GM04503 (cell line): ENCODE measurements at regions not wholly inside any gene's neighbourhood (a gene's known extent, or its start where the extent isn't known, plus 50 kb on each side); places are given as distances from the start of the nearest gene placed in this dataset.

ENCODE experiments used
- DNase-seq: peaks from one replicate; pipeline ENCODE4 v3.0.0-alpha.2; 2012; ENCODE audit warnings: low read depth

DNA sequence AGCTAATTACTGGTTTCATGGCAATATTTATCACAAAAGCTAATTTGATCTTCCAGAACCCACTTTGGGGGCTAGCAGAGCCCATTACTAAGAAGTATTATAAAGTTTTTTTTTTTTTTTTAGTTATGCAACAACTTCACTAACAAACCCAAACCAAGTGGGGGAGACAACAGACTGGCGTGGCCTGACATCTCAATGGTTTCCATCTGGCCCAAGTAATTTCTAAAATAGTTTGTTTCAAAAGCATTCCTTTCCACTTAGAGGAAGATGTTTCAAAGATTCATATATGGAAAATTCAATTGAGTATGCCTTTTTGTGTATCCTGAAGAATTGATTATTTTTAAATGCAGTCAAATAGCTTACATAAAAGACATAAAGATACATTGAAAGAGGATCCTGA lies 367.1 kb downstream of the HRH4 start:
- DNase-seq: no peak

- no peak for DNase-seq
Observed at GRCh38 chr18:24831081-24831480, 370.6 kb downstream of the HRH4 start.

DNA sequence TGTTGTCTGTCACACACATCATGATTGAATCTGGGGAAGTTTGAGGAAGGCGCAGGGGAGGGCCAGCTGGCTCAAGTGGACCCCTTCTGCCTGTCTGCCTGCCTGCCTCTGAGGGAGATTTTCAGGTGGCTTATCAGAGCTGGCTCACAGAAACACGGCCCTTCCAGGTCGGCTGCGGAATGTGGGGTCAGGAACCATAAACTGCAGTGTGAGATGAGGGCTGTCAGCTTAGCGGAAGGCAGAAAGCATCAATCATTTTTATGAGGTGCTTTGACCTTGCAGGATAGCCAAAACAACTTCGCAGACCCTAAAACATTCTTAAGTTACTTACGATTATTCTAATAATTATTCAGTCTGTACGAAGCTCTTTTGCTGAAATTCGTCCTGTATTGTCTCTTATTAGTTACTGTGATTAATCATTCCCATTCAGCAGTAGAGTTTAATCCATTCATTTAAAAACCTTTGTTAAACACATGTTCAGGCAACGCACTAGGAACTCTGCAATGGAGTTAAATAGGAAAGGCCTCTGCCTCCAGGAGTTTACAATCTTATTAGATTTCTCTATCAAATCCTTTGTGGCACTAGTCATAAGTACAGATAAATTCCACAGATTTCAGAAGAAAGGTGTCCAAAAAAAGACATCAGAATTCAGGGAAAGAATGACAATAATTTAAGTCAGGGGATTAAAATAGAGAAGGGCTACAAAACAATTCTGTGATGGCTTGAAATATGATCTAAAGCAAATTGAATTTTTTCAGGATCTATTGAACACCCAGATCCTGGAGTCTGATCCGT lies 371.6 kb downstream of the HRH4 start:
- no peak for DNase-seq

- DNase-seq: no peak
Observed at GRCh38 chr18:24835751-24836150, 375.3 kb downstream of the HRH4 start.

- DNase-seq: peak; percentile 94
Observed at GRCh38 chr18:24837066-24837465, 376.6 kb downstream of the HRH4 start.

DNA sequence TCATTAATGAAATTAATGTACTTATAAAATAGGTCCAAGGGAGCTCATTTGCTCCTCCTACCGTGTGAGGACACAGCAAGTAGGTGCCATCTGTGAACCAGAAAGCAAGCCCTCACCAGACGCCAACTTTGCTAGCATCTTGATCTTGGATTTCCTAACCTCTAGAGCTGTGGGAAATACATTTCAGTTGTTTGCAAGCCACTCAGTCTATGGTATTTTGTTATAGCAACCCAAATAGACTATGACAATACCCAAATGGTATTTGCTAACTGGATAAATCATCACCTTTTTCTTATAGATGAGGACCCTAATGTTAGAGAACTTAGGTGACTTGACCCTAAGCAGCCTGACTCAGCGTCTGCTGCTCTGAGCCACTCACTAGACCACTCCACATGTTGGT lies 379.6 kb downstream of the HRH4 start:
- peak; percentile 29 for DNase-seq

GRCh38 chr18:24840640-24841039 lies 380.2 kb downstream of the HRH4 start:
- no peak for DNase-seq

DNA sequence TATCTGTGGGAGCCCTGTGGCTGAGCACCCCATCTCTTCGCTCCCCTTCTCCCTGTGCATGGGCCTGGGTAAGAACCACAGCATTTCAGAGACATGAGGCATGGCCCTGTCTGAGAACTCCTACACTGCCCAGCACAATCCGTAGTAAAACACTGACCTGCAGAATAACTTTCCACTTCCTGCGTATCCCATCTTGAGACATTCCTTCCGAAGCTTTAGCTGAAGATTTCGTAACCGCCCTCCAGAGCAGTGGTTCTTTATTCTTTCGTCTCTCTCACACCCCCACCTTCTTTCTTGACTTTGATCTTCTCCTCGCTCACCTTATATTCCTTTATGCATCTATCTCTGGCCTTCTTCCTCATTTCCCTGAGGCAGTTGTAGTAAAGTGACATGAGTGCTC lies 381.1 kb downstream of the HRH4 start:
- DNase-seq: no peak

GRCh38 chr18:24843123-24843522 lies 382.7 kb downstream of the HRH4 start:
- no peak for DNase-seq

DNA sequence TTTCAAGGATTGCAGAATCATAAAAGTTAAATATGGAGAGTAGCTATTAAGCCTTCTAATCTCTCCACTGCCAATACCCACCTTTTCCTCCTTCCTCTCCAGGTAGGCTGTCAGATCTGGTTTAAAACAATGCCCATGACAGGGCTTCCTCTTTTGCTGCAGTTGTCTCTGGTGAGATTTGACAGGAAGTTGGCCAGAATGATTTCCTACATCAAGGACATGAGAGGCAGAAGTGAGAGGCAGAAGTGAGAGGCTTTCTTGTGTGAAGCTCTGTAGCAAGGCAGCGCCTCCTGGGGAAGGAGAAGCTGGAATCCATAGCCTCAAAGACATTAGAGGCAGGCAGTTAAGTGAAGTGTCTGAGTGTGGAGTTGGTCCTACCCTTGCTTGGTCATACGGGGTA lies 385.7 kb downstream of the HRH4 start:
- DNase-seq: no peak

DNA sequence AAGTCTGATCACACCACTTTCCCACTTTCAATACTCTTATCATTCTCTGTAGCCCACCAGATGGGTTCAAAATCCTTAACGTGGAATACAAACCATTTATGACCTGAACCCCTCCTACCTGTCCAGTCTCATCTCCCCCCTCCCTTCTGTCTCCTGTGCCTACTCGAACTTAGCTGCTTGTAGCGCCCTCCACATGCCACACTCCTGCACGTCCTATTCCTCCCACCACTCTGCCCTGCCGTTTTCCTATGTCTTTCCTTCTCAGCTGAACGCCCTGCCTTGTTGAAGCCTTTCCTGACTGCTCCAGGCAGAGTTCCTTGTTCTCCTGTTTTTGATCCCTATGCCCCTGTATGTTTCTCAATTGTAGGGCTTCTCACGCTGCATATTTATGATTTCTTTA lies 390.1 kb downstream of the HRH4 start:
- no peak for DNase-seq

DNA sequence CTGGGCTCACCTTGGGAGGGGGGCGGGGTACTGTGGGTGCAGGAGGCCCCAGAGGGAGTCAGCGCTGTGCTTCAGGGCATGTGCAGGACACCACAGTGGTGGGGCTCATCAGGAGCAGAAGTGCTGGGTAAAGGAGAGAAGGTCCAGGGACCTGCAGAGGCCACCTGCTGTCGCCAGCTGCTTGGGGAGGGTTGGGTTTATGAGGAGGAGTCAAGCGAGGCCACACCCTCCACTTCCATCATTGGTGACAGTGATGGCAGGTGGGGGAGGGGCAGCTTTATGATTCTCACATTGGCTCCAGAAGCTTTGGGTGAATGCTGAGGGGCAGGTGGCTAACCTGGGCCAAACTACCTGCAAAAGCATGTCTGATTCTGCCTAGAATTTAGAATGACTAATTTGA lies 392.6 kb downstream of the HRH4 start:
- no peak for DNase-seq

GRCh38 chr18:24860978-24861680 lies 400.7 kb downstream of the HRH4 start:
- no peak for DNase-seq

DNA sequence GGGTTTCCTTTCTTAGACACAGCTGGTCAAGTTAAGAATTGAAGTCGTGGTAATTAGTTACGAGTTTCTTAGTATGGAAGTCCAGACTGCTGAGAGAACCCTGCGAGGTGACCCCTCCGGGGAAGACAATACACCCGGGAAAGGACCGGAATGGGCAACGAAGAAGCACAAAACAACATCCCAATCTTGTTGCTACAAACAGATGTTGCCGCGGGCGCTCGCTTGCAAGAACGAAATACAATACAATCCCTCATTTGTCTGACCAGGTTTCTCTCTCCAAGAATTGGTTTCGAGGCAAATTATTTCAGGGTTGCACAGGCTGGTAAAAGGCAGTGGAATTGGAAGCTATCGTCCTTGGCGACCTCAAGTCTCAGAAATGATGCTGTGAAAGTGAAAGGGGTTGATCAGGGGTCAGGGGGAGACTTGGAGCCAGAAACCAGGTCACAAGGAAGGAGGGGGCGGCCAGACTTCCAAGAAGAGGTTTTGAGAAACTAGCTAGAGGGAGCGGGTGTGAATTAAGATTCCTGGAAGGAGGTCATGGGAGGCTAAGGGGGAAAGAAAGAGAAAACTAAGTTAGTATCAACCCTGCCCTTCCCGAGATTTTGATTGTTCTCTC lies 401.9 kb downstream of the HRH4 start:
- no peak for DNase-seq

DNA sequence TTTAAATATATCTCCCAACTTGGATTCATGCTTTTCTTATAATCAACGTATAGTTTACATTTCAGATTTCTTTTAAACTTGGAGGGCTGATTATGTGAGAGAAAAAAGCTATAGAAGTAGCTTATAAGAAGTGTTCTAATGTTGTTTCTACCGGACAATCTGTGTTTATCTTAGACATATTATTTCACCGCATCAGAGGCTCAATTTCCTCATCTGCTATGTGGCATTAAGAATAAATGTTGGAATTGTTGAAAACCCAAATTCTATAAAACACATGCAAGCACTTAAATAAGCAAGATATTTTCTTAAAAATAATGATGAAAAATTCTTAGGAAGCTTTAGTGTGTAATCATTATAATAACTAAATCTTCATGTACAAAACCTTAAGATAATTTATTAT lies 407.9 kb downstream of the HRH4 start:
- DNase-seq: no peak

DNA sequence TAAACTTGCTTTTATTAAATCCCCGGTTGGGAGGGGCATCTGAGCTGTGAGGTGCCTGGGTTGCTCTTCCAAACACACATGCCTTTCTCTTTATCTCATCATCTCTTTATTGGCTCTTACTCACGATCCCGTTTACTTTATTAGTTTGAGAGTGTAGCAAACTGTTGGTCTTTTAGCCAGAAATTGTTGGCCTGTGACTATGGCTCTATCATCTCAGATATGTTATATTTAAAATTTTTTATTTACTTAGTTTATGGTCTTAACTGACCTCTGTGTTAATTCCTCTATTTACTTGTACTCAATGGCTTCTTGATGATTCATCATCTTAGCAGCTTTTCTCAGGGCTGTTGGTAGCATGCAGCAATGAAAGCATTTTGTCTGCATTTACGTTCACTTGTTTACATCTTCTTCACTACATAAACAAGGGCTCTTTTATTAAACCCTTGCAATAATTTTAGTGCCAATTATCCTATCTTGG lies 408.4 kb downstream of the HRH4 start:
- peak; percentile 59 for DNase-seq

DNA sequence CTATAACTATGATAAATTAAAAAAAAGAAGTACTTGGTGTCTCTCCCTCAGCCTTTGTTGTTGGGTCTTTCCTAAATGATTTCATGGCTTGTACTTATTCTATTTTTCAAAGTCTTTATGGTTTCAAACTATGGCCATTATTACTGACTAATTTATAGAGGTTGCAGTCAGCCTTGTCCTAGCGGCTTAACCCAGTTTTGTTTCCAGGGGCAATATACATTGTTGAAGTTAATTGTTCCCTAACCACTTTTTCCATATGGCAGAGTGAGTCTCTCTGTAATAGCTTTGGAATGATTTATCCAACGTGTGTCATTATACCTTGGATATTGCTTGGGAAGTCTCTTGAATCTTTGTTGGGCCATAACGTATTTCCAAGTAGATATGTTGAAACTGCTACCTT lies 408.8 kb downstream of the HRH4 start:
- no peak for DNase-seq

DNA sequence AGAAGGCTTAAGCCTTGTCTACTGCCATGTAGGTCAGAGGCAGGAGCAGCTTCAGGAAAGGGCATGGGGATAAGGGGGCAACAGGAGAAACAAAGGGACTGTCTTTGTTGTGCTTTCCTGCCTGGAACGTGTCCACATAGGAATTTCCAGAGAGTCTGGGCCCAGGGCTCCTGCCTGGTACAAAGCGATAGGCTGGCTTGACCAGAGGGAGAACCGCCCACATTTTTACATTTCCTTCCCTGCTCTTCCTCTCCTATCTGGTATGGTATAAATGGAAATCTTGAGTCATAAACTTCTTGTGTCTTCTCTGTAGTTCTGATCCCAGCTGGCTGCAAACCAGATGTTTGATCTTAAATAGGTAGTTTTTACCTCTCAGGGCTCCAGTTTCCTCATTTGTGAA lies 414.8 kb downstream of the HRH4 start:
- no peak for DNase-seq

DNA sequence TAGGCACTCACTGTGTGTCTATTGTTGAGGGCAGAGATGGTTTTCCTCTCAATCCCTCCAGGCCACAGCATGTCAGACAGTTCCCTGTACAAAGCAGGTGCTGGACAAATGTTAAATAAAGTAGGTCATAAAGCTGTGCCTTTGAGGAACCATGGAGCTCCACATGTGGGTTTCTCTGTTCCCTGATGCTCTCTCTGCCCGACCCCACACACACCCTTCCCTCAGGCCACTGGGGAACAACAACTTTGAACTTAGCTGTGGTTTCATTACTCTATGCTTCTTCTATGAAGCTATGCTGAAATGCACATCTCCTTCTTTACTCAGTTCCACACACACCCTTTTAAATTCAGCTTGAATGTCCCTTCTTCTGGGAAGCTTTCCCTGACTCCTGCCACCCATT lies 415.3 kb downstream of the HRH4 start:
- DNase-seq: peak; percentile 16

DNA sequence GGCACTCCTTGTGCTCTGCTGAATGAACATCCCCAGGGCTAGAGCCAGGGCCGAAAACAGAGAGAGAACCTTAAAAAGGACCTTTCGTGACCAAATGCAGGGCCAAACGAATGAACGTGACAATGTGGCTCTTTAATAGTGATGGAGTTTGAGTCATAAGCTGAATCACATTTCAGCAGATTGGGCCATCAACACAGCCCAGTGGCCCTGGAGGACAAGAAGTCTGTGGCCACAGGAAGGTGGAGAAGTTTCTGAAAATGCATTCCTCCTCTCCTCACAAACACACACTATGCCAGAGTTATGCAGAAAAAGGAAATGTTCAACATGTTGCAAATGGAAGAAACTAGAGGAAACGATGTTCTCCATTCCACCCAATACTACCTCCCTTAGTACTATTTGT lies 415.8 kb downstream of the HRH4 start:
- DNase-seq: peak; percentile 76

DNA sequence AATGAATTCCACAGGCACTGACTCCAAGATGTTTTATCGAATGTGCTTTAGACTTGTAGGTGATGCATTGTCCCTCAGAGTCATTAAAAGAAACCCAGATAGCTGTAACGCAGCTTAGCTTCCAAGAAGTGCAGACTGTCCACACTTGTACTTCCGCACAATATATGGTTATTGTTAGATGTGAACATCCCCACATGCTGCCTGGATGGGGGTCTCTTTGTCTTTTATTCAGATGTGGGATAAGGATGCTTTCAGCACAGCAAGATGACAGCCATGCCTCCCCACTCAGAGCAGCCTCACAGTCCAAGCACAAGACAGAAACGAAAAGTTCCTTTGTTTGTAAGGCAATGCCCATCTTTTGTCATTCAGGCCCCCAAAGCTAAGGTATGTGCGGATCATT lies 416.6 kb downstream of the HRH4 start:
- DNase-seq: no peak

DNA sequence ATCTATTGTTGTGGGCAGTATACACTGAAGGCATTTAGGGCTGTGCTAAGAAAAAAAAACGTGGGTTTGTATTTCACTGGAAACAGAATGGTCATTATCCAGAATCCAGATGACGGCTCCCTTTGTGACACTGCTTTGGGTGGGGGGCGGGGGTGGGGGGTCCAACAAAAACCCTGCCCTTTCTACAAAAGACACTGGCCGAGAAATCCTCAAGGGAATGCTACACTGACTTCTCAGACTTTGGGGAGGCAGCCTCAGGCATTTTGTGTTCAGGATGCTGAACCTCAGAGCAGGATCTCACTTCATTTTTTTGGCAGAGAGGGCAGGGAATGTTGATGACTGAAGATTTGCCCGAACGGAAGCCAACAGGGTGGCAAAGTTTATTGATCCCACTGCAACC lies 417.1 kb downstream of the HRH4 start:
- no peak for DNase-seq

- no peak for DNase-seq
Observed at GRCh38 chr18:24878289-24878688, 417.9 kb downstream of the HRH4 start.
